ENCODE measurements at regions not wholly inside any gene's neighbourhood (a gene's known extent, or its start where the extent isn't known, plus 50 kb on each side); places are given as distances from the start of the nearest gene placed in this dataset.

GRCh38 chr9:7375013-7375511 lies 424.5 kb downstream of the DMAC1 start:
- Histone ChIP-seq H3K4me1 (peaks cover 0 to 19% (median 13%) of the 10 kb centered on the region in 12 donors), H3K36me3 (no peaks in the 10 kb centered on the region), H3K4me3 (no peak overlapping the region), H3K9me3 (peaks cover 0 to 9% (median 0%) of the 10 kb centered on the region in 12 donors), H3K27me3 (no peaks in the 10 kb centered on the region), H3K27ac (peak overlapping the region in 1 of 12 donors; percentile 47)
- DNase-seq (no peak), ATAC-seq (no peak)
- TF ChIP-seq, protein P1, sequence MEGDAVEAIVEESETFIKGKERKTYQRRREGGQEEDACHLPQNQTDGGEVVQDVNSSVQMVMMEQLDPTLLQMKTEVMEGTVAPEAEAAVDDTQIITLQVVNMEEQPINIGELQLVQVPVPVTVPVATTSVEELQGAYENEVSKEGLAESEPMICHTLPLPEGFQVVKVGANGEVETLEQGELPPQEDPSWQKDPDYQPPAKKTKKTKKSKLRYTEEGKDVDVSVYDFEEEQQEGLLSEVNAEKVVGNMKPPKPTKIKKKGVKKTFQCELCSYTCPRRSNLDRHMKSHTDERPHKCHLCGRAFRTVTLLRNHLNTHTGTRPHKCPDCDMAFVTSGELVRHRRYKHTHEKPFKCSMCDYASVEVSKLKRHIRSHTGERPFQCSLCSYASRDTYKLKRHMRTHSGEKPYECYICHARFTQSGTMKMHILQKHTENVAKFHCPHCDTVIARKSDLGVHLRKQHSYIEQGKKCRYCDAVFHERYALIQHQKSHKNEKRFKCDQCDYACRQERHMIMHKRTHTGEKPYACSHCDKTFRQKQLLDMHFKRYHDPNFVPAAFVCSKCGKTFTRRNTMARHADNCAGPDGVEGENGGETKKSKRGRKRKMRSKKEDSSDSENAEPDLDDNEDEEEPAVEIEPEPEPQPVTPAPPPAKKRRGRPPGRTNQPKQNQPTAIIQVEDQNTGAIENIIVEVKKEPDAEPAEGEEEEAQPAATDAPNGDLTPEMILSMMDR (IDR thresholded peaks at IDR 0.05) = no peak
- TF ChIP-seq POLR2A (IDR thresholded peaks at IDR 0.05) = no peak
- intact Hi-C loops (cut with DNase I) = no loop called here
- WGBS, 4 donors = 84 to 86% (median 85%) methylated on average over 5 of the region's 5 CpGs

GRCh38 chr9:7370988-7371387 lies 428.6 kb downstream of the DMAC1 start:
- H3K27ac ChIP-seq = peak overlapping the region in 7 of 12 donors; percentile 22 to 44 (median 35)
- peaks cover 0 to 44% (median 33%) of the 10 kb centered on the region in 12 donors for H3K4me1 ChIP-seq
- TF ChIP-seq, protein P1 (IDR thresholded peaks at IDR 0.05) = no peak
- no peak for TF ChIP-seq POLR2A (IDR thresholded peaks at IDR 0.05)
- peak in 3 of 4 donors; percentile 53 to 68 (median 63) for ATAC-seq
- H3K9me3 ChIP-seq = no peaks in the 10 kb centered on the region
- WGBS, 4 donors = 32 to 51% (median 38%) methylated on average over 3 of the region's 3 CpGs
- H3K36me3 ChIP-seq = no peaks in the 10 kb centered on the region
- intact Hi-C loops (cut with DNase I) = no loop called here
- peak in 3 of 5 donors; percentile 22 to 30 (median 28) for DNase-seq
- H3K4me3 ChIP-seq = no peak overlapping the region
- no peaks in the 10 kb centered on the region for H3K27me3 ChIP-seq

DNA sequence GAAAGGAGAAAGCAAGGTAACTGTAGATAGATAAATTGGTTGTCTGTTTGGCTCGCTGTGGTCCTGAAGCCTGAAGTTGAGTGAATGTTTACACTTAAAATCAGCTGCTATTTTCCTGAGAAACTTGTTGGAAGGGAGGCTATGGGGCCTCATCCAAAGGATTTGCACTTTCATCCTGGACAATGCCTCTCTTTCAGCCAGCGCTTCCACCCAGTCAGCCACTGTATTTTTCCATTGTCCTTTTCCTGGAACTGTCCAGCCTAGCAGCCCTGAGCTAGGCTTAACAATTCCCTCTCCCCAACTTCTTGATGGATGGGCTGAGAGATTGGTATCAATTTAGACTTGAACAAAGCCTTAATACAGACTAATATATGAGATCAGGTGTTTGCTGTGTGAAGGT lies 429.2 kb downstream of the DMAC1 start:
- Histone ChIP-seq H3K27me3 (no peaks in the 10 kb centered on the region), H3K27ac (peak overlapping the region in 6 of 12 donors; percentile 21 to 44 (median 36)), H3K4me3 (no peak overlapping the region), H3K4me1 (peaks cover 0 to 44% (median 33%) of the 10 kb centered on the region in 12 donors), H3K36me3 (no peaks in the 10 kb centered on the region), H3K9me3 (no peaks in the 10 kb centered on the region)
- 63 to 75% (median 69%) methylated on average over 2 of the region's 2 CpGs for WGBS, 4 donors
- TF ChIP-seq, protein P1 (IDR thresholded peaks at IDR 0.05) = no peak
- no peak for TF ChIP-seq POLR2A (IDR thresholded peaks at IDR 0.05)
- intact Hi-C loops (cut with DNase I) = no loop called here
- ATAC-seq (peak in 3 of 4 donors; percentile 33 to 50 (median 43)), DNase-seq (no peak)

DNA sequence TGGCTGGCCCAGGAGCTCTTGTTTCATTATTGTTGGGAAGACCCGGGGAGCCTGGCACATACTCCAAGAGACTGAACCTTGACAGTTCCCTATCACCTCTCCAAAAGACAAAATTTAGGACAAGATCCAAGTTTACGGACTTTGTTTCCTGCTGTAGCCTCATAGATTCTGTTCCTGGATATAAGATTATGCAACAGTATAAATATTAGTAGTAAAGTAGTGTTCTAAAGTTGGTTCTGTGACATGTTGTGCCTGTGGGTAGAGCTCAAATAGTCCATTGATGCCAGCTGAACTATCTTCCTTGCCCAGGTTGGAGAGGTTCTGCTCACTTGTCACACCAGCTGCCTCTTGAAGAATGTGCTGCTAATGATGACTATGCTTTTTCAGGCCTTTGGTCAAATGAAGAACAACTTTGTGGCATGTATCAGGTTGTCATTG lies 430.2 kb downstream of the DMAC1 start:
- ATAC-seq (no peak), DNase-seq (no peak)
- Histone ChIP-seq H3K36me3 (no peaks in the 10 kb centered on the region), H3K4me3 (no peak overlapping the region), H3K9me3 (no peaks in the 10 kb centered on the region), H3K27me3 (no peaks in the 10 kb centered on the region), H3K27ac (peak overlapping the region in 10 of 12 donors; percentile 35 to 75 (median 58)), H3K4me1 (peaks cover 0 to 44% (median 33%) of the 10 kb centered on the region in 12 donors)
- TF ChIP-seq, protein P1 (IDR thresholded peaks at IDR 0.05) = no peak
- no peak for TF ChIP-seq POLR2A (IDR thresholded peaks at IDR 0.05)
- WGBS, 4 donors = 70 to 84% (median 77%) methylated on average over 2 of the region's 2 CpGs
- intact Hi-C loops (cut with DNase I) = no loop called here

Measured in heart left ventricle (tissue), 16 donors.